ENCODE measurements at regions not wholly inside any gene's neighbourhood (a gene's known extent, or its start where the extent isn't known, plus 50 kb on each side); places are given as distances from the start of the nearest gene placed in this dataset.

DNA sequence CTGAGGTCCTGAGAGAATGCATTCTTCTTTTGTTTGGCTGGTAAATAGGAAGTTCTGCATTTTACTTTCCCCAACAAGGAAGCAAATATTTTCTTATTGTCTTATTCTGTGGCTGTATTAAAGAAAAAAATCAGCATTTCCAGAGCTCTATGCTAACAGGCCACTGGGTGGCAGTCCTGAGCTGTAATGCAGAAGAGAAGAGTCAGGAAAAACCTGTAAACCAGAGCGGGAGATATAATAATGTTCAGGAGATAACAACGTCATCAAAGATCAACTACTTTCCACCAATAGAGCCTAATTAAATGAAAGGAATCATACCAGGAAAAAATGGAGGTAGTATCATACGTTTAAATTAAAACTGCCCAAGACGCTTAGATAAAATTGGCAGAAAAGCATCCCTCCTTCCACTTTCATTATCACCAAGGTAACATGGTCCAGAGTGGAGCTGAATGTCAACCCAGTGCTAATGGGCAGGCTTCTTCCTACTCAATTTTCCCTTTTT is 55.6 kb upstream of the CARMIL1 start:
- TF ChIP-seq GATA3 (IDR thresholded peaks at IDR 0.05; ENCODE audit: low read depth, low read length) (no peak), GATA2 (IDR thresholded peaks at IDR 0.05; ENCODE audit: low read depth, low read length) (no peak; the same call in 1 of the 2 replicates)
